Stomach (tissue), 8 donors: ENCODE measurements at regions not wholly inside any gene's neighbourhood (a gene's known extent, or its start where the extent isn't known, plus 50 kb on each side); places are given as distances from the start of the nearest gene placed in this dataset.

Experiments used
- DNase-seq, 2 donors: peaks; one replicate each; pipeline versions ENCODE4 v3.0.0 to v3.0.0-alpha.2; 2013 to 2019
- H3K27ac ChIP-seq, 5 donors: fragments of 200-600 bp in 4 of 5; sonication (generic) in 4 of 5; one replicate each; pipeline ENCODE4 v1.5.1; 2013 to 2019; ENCODE audit warnings: mild to moderate bottlenecking in 1 of 5, moderate library complexity in 1 of 5
- H3K27me3 ChIP-seq, 3 donors: fragments of 200-600 bp; sonication (generic); one replicate each; pipeline ENCODE4 v1.5.1; 2017 to 2019; ENCODE audit warnings: mixed run types in 1 of 3
- H3K36me3 ChIP-seq, 4 donors: fragments of 200-600 bp; sonication (generic); 1 replicate in 3 of 4; 2 replicates in 1 of 4; pipeline ENCODE4 v1.5.1; 2016 to 2019
- H3K4me1 ChIP-seq, 4 donors: fragments of 200-600 bp; sonication (generic); one replicate each; pipeline ENCODE4 v1.5.1; 2016 to 2019
- H3K4me3 ChIP-seq, 4 donors: fragments of 200-600 bp; sonication (generic) in 3 of 4; one replicate each; pipeline ENCODE4 v1.5.1; 2016 to 2019; ENCODE audit warnings: mild to moderate bottlenecking in 1 of 4
- H3K9me3 ChIP-seq, 4 donors: fragments of 200-600 bp; sonication (generic); one replicate each; pipeline ENCODE4 v1.5.1; 2016 to 2019
- CTCF ChIP-seq, 7 experiments: fragments of 450-650 bp in 4 of 7; fragments of 200-600 bp in 3 of 7; sonication (generic) in 3 of 7; IDR thresholded peaks; one replicate each; pipeline ENCODE4 v1.5.1; 2016 to 2019; ENCODE audit warnings: antibody characterized with exemption in 7 of 7, control low read depth in 2 of 7, mild to moderate bottlenecking in 1 of 7
- EP300 ChIP-seq: sonication (generic); formaldehyde crosslinking; IDR thresholded peaks from one replicate; pipeline ENCODE4 v1.6.1; 2017; ENCODE audit warnings: antibody characterized with exemption
- POLR2A ChIP-seq, 4 donors: fragments of 450-650 bp; IDR thresholded peaks; one replicate each; pipeline ENCODE4 v1.6.1; 2016; ENCODE audit warnings: antibody characterized with exemption in 4 of 4, control low read depth in 2 of 4, mild to moderate bottlenecking in 1 of 4, moderate library complexity in 1 of 4
- POLR2AphosphoS5 ChIP-seq, 3 donors: sonication (generic); formaldehyde crosslinking; IDR thresholded peaks; one replicate each; pipeline ENCODE4 v1.6.1; 2016; ENCODE audit warnings: antibody characterized with exemption in 3 of 3
- WGBS, 5 donors: extraction: QIAGEN DNeasy Blood & Tissue Kit in 3 of 5; methylation state at CpG; one replicate each; pipeline versions ENCODE4 v1.1.5 to v1.1.7; 2013 to 2018; 5-methylcytosine and 5-hydroxymethylcytosine counted together
- intact Hi-C: fragments of 100-400 bp; cut with DNase I; formaldehyde crosslinking; loops from one replicate; pipeline ENCODE4 v1.15.1; 2023; ENCODE audit warnings: low total_unique reads
- donor health status: healthy with polysubstance abuse.
- donor health status: Bipolar disorder and iron deficiency.
- donor health status: healthy.

GRCh38 chr12:16716928-16717327 is 111.0 kb upstream of the LMO3 start:
- H3K27me3 ChIP-seq: no peaks in the 10 kb centered on the region
- H3K36me3 ChIP-seq: no peaks in the 10 kb centered on the region
- H3K27ac ChIP-seq: no peak overlapping the region
- 73 to 79% (median 78%) methylated on average over 5 of the region's 5 CpGs for WGBS, 5 donors
- no peaks in the 10 kb centered on the region for H3K4me1 ChIP-seq
- DNase-seq: no peak
- TF ChIP-seq POLR2AphosphoS5 (IDR thresholded peaks at IDR 0.05) (no peak), CTCF (IDR thresholded peaks at IDR 0.05) (no peak), POLR2A (IDR thresholded peaks at IDR 0.05) (no peak), EP300 (no peak)
- H3K4me3 ChIP-seq: no peak overlapping the region
- peaks cover 0 to 8% (median 0%) of the 10 kb centered on the region in 4 donors for H3K9me3 ChIP-seq
- intact Hi-C loops: no loop called here

- intact Hi-C loops: no loop called here
- 87 to 91% (median 91%) methylated on average over 3 of the region's 3 CpGs for WGBS, 5 donors
- H3K27ac ChIP-seq: no peak overlapping the region
- no peaks in the 10 kb centered on the region for H3K36me3 ChIP-seq
- no peak for TF ChIP-seq POLR2A (IDR thresholded peaks at IDR 0.05)
- TF ChIP-seq CTCF (IDR thresholded peaks at IDR 0.05): no peak
- no peak for TF ChIP-seq POLR2AphosphoS5 (IDR thresholded peaks at IDR 0.05)
- TF ChIP-seq EP300: no peak
- no peak for DNase-seq
- H3K27me3 ChIP-seq: no peaks in the 10 kb centered on the region
- H3K4me3 ChIP-seq: no peak overlapping the region
- no peaks in the 10 kb centered on the region for H3K4me1 ChIP-seq
- peaks cover 0 to 6% (median 3%) of the 10 kb centered on the region in 4 donors for H3K9me3 ChIP-seq
Measured at GRCh38 chr12:16692099-16692498, 86.1 kb upstream of the LMO3 start.

- no peak for DNase-seq
Measured at GRCh38 chr12:16691624-16692023, 85.7 kb upstream of the LMO3 start.

GRCh38 chr12:16688200-16688599 is 82.2 kb upstream of the LMO3 start:
- TF ChIP-seq POLR2AphosphoS5 (IDR thresholded peaks at IDR 0.05) (no peak), POLR2A (IDR thresholded peaks at IDR 0.05) (no peak), EP300 (no peak), CTCF (IDR thresholded peaks at IDR 0.05) (no peak)
- Histone ChIP-seq H3K27me3 (no peaks in the 10 kb centered on the region), H3K4me1 (no peaks in the 10 kb centered on the region), H3K4me3 (no peak overlapping the region), H3K27ac (no peak overlapping the region), H3K36me3 (no peaks in the 10 kb centered on the region), H3K9me3 (peaks cover 0 to 5% (median 0%) of the 10 kb centered on the region in 4 donors)
- 35 to 55% (median 48%) methylated on average over 1 of the region's 1 CpG for WGBS, 5 donors
- intact Hi-C loops: no loop called here
- DNase-seq: no peak

More at GRCh38 chr12:16691624-16692023, 85.7 kb upstream of the LMO3 start:
- H3K4me3 ChIP-seq: no peak overlapping the region
- H3K9me3 ChIP-seq: peaks cover 0 to 6% (median 3%) of the 10 kb centered on the region in 4 donors
- TF ChIP-seq EP300: no peak
- no peaks in the 10 kb centered on the region for H3K27me3 ChIP-seq
- intact Hi-C loops: no loop called here
- no peaks in the 10 kb centered on the region for H3K36me3 ChIP-seq
- WGBS, 5 donors: 73 to 91% (median 87%) methylated on average over 2 of the region's 2 CpGs
- H3K27ac ChIP-seq: no peak overlapping the region
- H3K4me1 ChIP-seq: no peaks in the 10 kb centered on the region

GRCh38 chr12:16685107-16685506 is 79.1 kb upstream of the LMO3 start:
- no peaks in the 10 kb centered on the region for H3K9me3 ChIP-seq
- no peak for TF ChIP-seq POLR2A (IDR thresholded peaks at IDR 0.05)
- TF ChIP-seq EP300: no peak
- TF ChIP-seq CTCF (IDR thresholded peaks at IDR 0.05): no peak
- no peak for TF ChIP-seq POLR2AphosphoS5 (IDR thresholded peaks at IDR 0.05)
- no peak overlapping the region for H3K4me3 ChIP-seq
- no peaks in the 10 kb centered on the region for H3K27me3 ChIP-seq
- H3K36me3 ChIP-seq: no peaks in the 10 kb centered on the region
- intact Hi-C loops: no loop called here
- no peak overlapping the region for H3K27ac ChIP-seq
- 79 to 86% (median 84%) methylated on average over 4 of the region's 4 CpGs for WGBS, 5 donors
- DNase-seq: no peak
- H3K4me1 ChIP-seq: no peaks in the 10 kb centered on the region
